SK-N-SH treated with all-trans-retinoic acid at 6 μM for 48 hours (cell line): ENCODE measurements at regions not wholly inside any gene's neighbourhood (a gene's known extent, or its start where the extent isn't known, plus 50 kb on each side); places are given as distances from the start of the nearest gene placed in this dataset.

Source experiments
- ATAC-seq: fragments of 200-7000 bp; cut with Tn5 transposase; 3 replicates; pipeline ENCODE4 v1.9.1; 2020; ENCODE audit warnings: mild to moderate bottlenecking, moderate library complexity
- ARNTL ChIP-seq: fragments of 450-650 bp; formaldehyde crosslinking; IDR thresholded peaks from 2 replicates; pipeline ENCODE4 v1.5.0; 2020; ENCODE audit warnings: low read depth, mild to moderate bottlenecking, moderate library complexity, borderline replicate concordance
- BACH2 ChIP-seq: fragments of 250-450 bp; sonication (Bioruptor Pico); IDR thresholded peaks from 2 replicates; pipeline ENCODE4 v1.9.0; 2021; ENCODE audit warnings: mild to moderate bottlenecking, borderline replicate concordance
- CREB5 ChIP-seq: fragments of 250-450 bp; sonication (Bioruptor Pico); IDR thresholded peaks from 2 replicates; pipeline ENCODE4 v1.5.1; 2020; ENCODE audit warnings: low read depth, mild to moderate bottlenecking, moderate library complexity
- CSRNP3 ChIP-seq: fragments of 250-450 bp; sonication (Bioruptor Pico); IDR thresholded peaks from 2 replicates; pipeline ENCODE4 v1.5.1; 2021; ENCODE audit warnings: mild to moderate bottlenecking, moderate library complexity
- ESRRG ChIP-seq: fragments of 250-450 bp; sonication (Bioruptor Pico); IDR thresholded peaks from 2 replicates; pipeline ENCODE4 v1.6.1; 2021; ENCODE audit warnings: mild to moderate bottlenecking
- GLIS3 ChIP-seq: fragments of 250-450 bp; sonication (Bioruptor Pico); IDR thresholded peaks from 2 replicates; pipeline ENCODE4 v1.5.0; 2020; ENCODE audit warnings: mild to moderate bottlenecking, moderate library complexity
- ISL1 ChIP-seq: fragments of 250-450 bp; sonication (Bioruptor Pico); IDR thresholded peaks from 2 replicates; pipeline ENCODE4 v2.1.2; 2022; ENCODE audit warnings: mild to moderate bottlenecking, moderate library complexity
- OSR1 ChIP-seq: fragments of 250-450 bp; sonication (Bioruptor Pico); IDR thresholded peaks from 2 replicates; pipeline ENCODE4 v1.8.0; 2022; ENCODE audit warnings: moderate library complexity, mild to moderate bottlenecking, inconsistent platforms
- PATZ1 ChIP-seq: fragments of 250-450 bp; sonication (Bioruptor Pico); IDR thresholded peaks from 2 replicates; pipeline ENCODE4 v1.8.0; 2020; ENCODE audit warnings: mild to moderate bottlenecking, moderate library complexity, borderline replicate concordance
- POU6F1 ChIP-seq: fragments of 250-450 bp; sonication (Bioruptor Pico); IDR thresholded peaks from 2 replicates; pipeline ENCODE4 v1.8.0; 2021; ENCODE audit warnings: low read depth, mild to moderate bottlenecking, moderate library complexity, borderline replicate concordance
- PPARA ChIP-seq: fragments of 250-450 bp; sonication (Bioruptor Pico); IDR thresholded peaks from 2 replicates; pipeline ENCODE4 v1.5.0; 2020; ENCODE audit warnings: mild to moderate bottlenecking, borderline replicate concordance
- RARB ChIP-seq: fragments of 250-450 bp; sonication (Bioruptor Pico); IDR thresholded peaks from 2 replicates; pipeline ENCODE4 v1.8.0; 2021; ENCODE audit warnings: mild to moderate bottlenecking, moderate library complexity
- SNAI2 ChIP-seq: fragments of 250-450 bp; sonication (Bioruptor Pico); IDR thresholded peaks from 2 replicates; pipeline ENCODE4 v1.5.0; 2020; ENCODE audit warnings: mild to moderate bottlenecking, moderate library complexity
- TCF4 ChIP-seq: fragments of 250-450 bp; sonication (Bioruptor Pico); IDR thresholded peaks from 2 replicates; pipeline ENCODE4 v1.8.0; 2021; ENCODE audit warnings: mild to moderate bottlenecking, moderate library complexity, borderline replicate concordance
- TOX ChIP-seq: fragments of 250-450 bp; sonication (Bioruptor Pico); IDR thresholded peaks from 2 replicates; pipeline ENCODE4 v1.8.0; 2021; ENCODE audit warnings: mild to moderate bottlenecking, moderate library complexity, borderline replicate concordance
- TSHZ2 ChIP-seq: fragments of 250-450 bp; sonication (Bioruptor Pico); IDR thresholded peaks from 2 replicates; pipeline ENCODE4 v1.5.0; 2020; ENCODE audit warnings: mild to moderate bottlenecking, moderate library complexity
- ZC3H10 ChIP-seq: fragments of 250-450 bp; sonication (Bioruptor Pico); IDR thresholded peaks from 2 replicates; pipeline ENCODE4 v1.5.1; 2021; ENCODE audit warnings: mild to moderate bottlenecking, moderate library complexity
- ZFP3 ChIP-seq: fragments of 250-450 bp; sonication (Bioruptor Pico); IDR thresholded peaks from 2 replicates; pipeline ENCODE4 v1.5.0; 2020; ENCODE audit warnings: mild to moderate bottlenecking, moderate library complexity
- ZFP30 ChIP-seq: fragments of 450-650 bp; formaldehyde crosslinking; IDR thresholded peaks from 2 replicates; pipeline ENCODE4 v1.5.0; 2022; ENCODE audit warnings: mild to moderate bottlenecking, moderate library complexity
- ZNF70 ChIP-seq: fragments of 450-650 bp; formaldehyde crosslinking; IDR thresholded peaks from 2 replicates; pipeline ENCODE4 v1.5.0; 2020; ENCODE audit warnings: mild to moderate bottlenecking, moderate library complexity
- ZNF8 ChIP-seq: fragments of 450-650 bp; formaldehyde crosslinking; IDR thresholded peaks from 2 replicates; pipeline ENCODE4 v1.5.0; 2020; ENCODE audit warnings: mild to moderate bottlenecking, moderate library complexity

GRCh38 chr2:121821476-121822158 is 66.2 kb downstream of the TSN start:
- TF ChIP-seq OSR1 (CRISPR knock-in tag) = no peak
- no peak for TF ChIP-seq TSHZ2 (CRISPR knock-in tag)
- TF ChIP-seq ZNF70 (CRISPR knock-in tag) = no peak
- TF ChIP-seq ARNTL = no peak
- TF ChIP-seq TCF4 (CRISPR knock-in tag) = no peak
- no peak for TF ChIP-seq ISL1 (CRISPR knock-in tag)
- no peak for TF ChIP-seq ZNF8
- no peak for TF ChIP-seq POU6F1 (CRISPR knock-in tag)
- no peak for TF ChIP-seq SNAI2
- no peak for TF ChIP-seq BACH2 (CRISPR knock-in tag)
- TF ChIP-seq RARB (CRISPR knock-in tag) = no peak
- no peak for TF ChIP-seq TOX (CRISPR knock-in tag)
- TF ChIP-seq ESRRG = no peak
- no peak for TF ChIP-seq PPARA (CRISPR knock-in tag)
- TF ChIP-seq CREB5 = no peak
- TF ChIP-seq, all 23 proteins: peak for 0
- no peak for ATAC-seq

GRCh38 chr2:121824264-121824663 is 68.8 kb downstream of the TSN start:
- TF ChIP-seq BACH2 (CRISPR knock-in tag) (no peak), ZFP3 (no peak), PATZ1 (CRISPR knock-in tag) (no peak), ESRRG (no peak), ZFP30 (CRISPR knock-in tag) (no peak), CSRNP3 (CRISPR knock-in tag) (no peak), TOX (CRISPR knock-in tag) (no peak), ZC3H10 (no peak), OSR1 (CRISPR knock-in tag) (no peak), ZNF8 (no peak), TSHZ2 (CRISPR knock-in tag) (no peak), GLIS3 (no peak)
- TF ChIP-seq, all 23 proteins: peak for 0
- no peak for ATAC-seq
